NB4 (cell line): ENCODE measurements at regions not wholly inside any gene's neighbourhood (a gene's known extent, or its start where the extent isn't known, plus 50 kb on each side); places are given as distances from the start of the nearest gene placed in this dataset.
"Not testable (repeated sequence)": the region's sequence is repeated elsewhere in the genome, so short reads cannot be mapped to it uniquely, and the experiment has no call there.

Experiments
- DNase-seq: peaks from one replicate; pipeline ENCODE4 v3.0.0; 2010; ENCODE audit warnings: low read depth
- H3K4me3 ChIP-seq: one replicate; pipeline ENCODE4 v1.5.1; 2011; ENCODE audit warnings: mild to moderate bottlenecking, low read depth, low read length, moderate library complexity
- CTCF ChIP-seq: IDR thresholded peaks from one replicate; pipeline ENCODE4 v1.5.1; 2012; ENCODE audit warnings: low read depth, low read length
- MAX ChIP-seq: IDR thresholded peaks from 2 replicates; pipeline ENCODE4 v1.6.1; 2011; ENCODE audit warnings: low read depth, low read length
- MYC ChIP-seq: IDR thresholded peaks from 2 replicates; pipeline ENCODE4 v1.6.1; 2011; ENCODE audit warnings: low read depth, low read length
- POLR2A ChIP-seq: IDR thresholded peaks from 2 replicates; pipeline ENCODE4 v1.6.1; 2011; ENCODE audit warnings: mild to moderate bottlenecking; ENCODE audit not compliant: insufficient read length; ENCODE audit errors: extremely low read depth

- H3K4me3 ChIP-seq: no peak overlapping the region
- TF ChIP-seq MAX (no peak), MYC (no peak), POLR2A (no peak), CTCF (no peak)
- no peak for DNase-seq
Observed at GRCh38 chrX:40392599-40392998, 188.2 kb upstream of the ATP6AP2 start.

GRCh38 chrX:40391662-40392061 lies 189.1 kb upstream of the ATP6AP2 start:
- H3K4me3 ChIP-seq: no peak overlapping the region
- DNase-seq: no peak
- no peak for TF ChIP-seq POLR2A
- no peak for TF ChIP-seq CTCF
- TF ChIP-seq MYC: no peak
- no peak for TF ChIP-seq MAX

GRCh38 chrX:40389555-40389954 lies 191.2 kb upstream of the ATP6AP2 start:
- TF ChIP-seq MYC (no peak), POLR2A (no peak), CTCF (no peak), MAX (no peak)
- DNase-seq: no peak
- no peak overlapping the region for H3K4me3 ChIP-seq

GRCh38 chrX:40388441-40388840 lies 192.3 kb upstream of the ATP6AP2 start:
- no peak for DNase-seq
- TF ChIP-seq CTCF (no peak), MAX (no peak), MYC (no peak), POLR2A (no peak)
- H3K4me3 ChIP-seq: no peak overlapping the region

- not testable (repeated sequence) for DNase-seq, H3K4me3 ChIP-seq
Observed at GRCh38 chrX:40387869-40388268, 192.9 kb upstream of the ATP6AP2 start.

GRCh38 chrX:40387311-40387710 lies 193.5 kb upstream of the ATP6AP2 start:
- H3K4me3 ChIP-seq, DNase-seq: not testable (repeated sequence)

GRCh38 chrX:40385682-40386081 lies 195.1 kb upstream of the ATP6AP2 start:
- no peak overlapping the region for H3K4me3 ChIP-seq
- no peak for DNase-seq
- TF ChIP-seq MYC (no peak), CTCF (no peak), MAX (no peak), POLR2A (no peak)
